ENCODE measurements at regions not wholly inside any gene's neighbourhood (a gene's known extent, or its start where the extent isn't known, plus 50 kb on each side); places are given as distances from the start of the nearest gene placed in this dataset.
"Not testable (repeated sequence)": the region's sequence is repeated elsewhere in the genome, so short reads cannot be mapped to it uniquely, and the experiment has no call there.

GRCh38 chr10:57673446-57673960 lies 594.2 kb downstream of the IPMK start:
- no peaks in the 10 kb centered on the region for H3K9me3 ChIP-seq (ENCODE audit: control insufficient read depth in 2 of 2, insufficient read depth in 1 of 2, low read depth in 1 of 2, low read length in 1 of 2)
- H3K27me3 ChIP-seq (ENCODE audit: control insufficient read depth in 1 of 2, insufficient read depth in 2 of 2, low read length in 2 of 2) = no peaks in the 10 kb centered on the region
- H3K36me3 ChIP-seq (ENCODE audit: control insufficient read depth in 2 of 2, insufficient read depth in 2 of 2, low read length in 1 of 2) = no peaks in the 10 kb centered on the region
- H3K27ac ChIP-seq (ENCODE audit: low read depth in 2 of 2, low read length in 1 of 2) = no peak overlapping the region
- no peaks in the 10 kb centered on the region for H3K4me1 ChIP-seq (ENCODE audit: control insufficient read depth in 2 of 2, insufficient read depth in 2 of 2, low read length in 1 of 2)
- WGBS, 2 donors = 62 to 65% methylated on average over 2 of the region's 2 CpGs
- no peak overlapping the region for H3K4me3 ChIP-seq (ENCODE audit: low read depth in 1 of 2, low read length in 2 of 2)

GRCh38 chr10:57664815-57665214 lies 602.9 kb downstream of the IPMK start:
- H3K4me3 ChIP-seq (ENCODE audit: low read depth in 1 of 2, low read length in 2 of 2) = no peak overlapping the region
- 62 to 69% methylated on average over 3 of the region's 3 CpGs for WGBS, 2 donors
- H3K27me3 ChIP-seq (ENCODE audit: control insufficient read depth in 1 of 2, insufficient read depth in 2 of 2, low read length in 2 of 2) = no peaks in the 10 kb centered on the region

GRCh38 chr10:57663401-57663800 lies 604.3 kb downstream of the IPMK start:
- Histone ChIP-seq H3K9me3 (ENCODE audit: control insufficient read depth in 2 of 2, insufficient read depth in 1 of 2, low read depth in 1 of 2, low read length in 1 of 2) (peaks cover 0 to 2% of the 10 kb centered on the region in 2 donors), H3K4me3 (ENCODE audit: low read depth in 1 of 2, low read length in 2 of 2) (no peak overlapping the region), H3K27ac (ENCODE audit: low read depth in 2 of 2, low read length in 1 of 2) (no peak overlapping the region), H3K4me1 (ENCODE audit: control insufficient read depth in 2 of 2, insufficient read depth in 2 of 2, low read length in 1 of 2) (no peaks in the 10 kb centered on the region), H3K27me3 (ENCODE audit: control insufficient read depth in 1 of 2, insufficient read depth in 2 of 2, low read length in 2 of 2) (no peaks in the 10 kb centered on the region), H3K36me3 (ENCODE audit: control insufficient read depth in 2 of 2, insufficient read depth in 2 of 2, low read length in 1 of 2) (no peaks in the 10 kb centered on the region)
- 60 to 68% methylated on average over 2 of the region's 2 CpGs for WGBS, 2 donors

More at GRCh38 chr10:57664815-57665214, 602.9 kb downstream of the IPMK start:
- no peaks in the 10 kb centered on the region for H3K36me3 ChIP-seq (ENCODE audit: control insufficient read depth in 2 of 2, insufficient read depth in 2 of 2, low read length in 1 of 2)
- H3K9me3 ChIP-seq (ENCODE audit: control insufficient read depth in 2 of 2, insufficient read depth in 1 of 2, low read depth in 1 of 2, low read length in 1 of 2) = peaks cover 0 to 2% of the 10 kb centered on the region in 2 donors
- H3K4me1 ChIP-seq (ENCODE audit: control insufficient read depth in 2 of 2, insufficient read depth in 2 of 2, low read length in 1 of 2) = no peaks in the 10 kb centered on the region
- no peak overlapping the region for H3K27ac ChIP-seq (ENCODE audit: low read depth in 2 of 2, low read length in 1 of 2)

GRCh38 chr10:57661206-57661605 lies 606.5 kb downstream of the IPMK start:
- no peak overlapping the region for H3K27ac ChIP-seq (ENCODE audit: low read depth in 2 of 2, low read length in 1 of 2)
- no peaks in the 10 kb centered on the region for H3K36me3 ChIP-seq (ENCODE audit: control insufficient read depth in 2 of 2, insufficient read depth in 2 of 2, low read length in 1 of 2)
- H3K9me3 ChIP-seq (ENCODE audit: control insufficient read depth in 2 of 2, insufficient read depth in 1 of 2, low read depth in 1 of 2, low read length in 1 of 2) = peaks cover 0 to 2% of the 10 kb centered on the region in 2 donors
- H3K4me3 ChIP-seq (ENCODE audit: low read depth in 1 of 2, low read length in 2 of 2) = no peak overlapping the region
- WGBS, 2 donors = 81 to 86% methylated on average over 4 of the region's 4 CpGs
- no peaks in the 10 kb centered on the region for H3K27me3 ChIP-seq (ENCODE audit: control insufficient read depth in 1 of 2, insufficient read depth in 2 of 2, low read length in 2 of 2)
- no peaks in the 10 kb centered on the region for H3K4me1 ChIP-seq (ENCODE audit: control insufficient read depth in 2 of 2, insufficient read depth in 2 of 2, low read length in 1 of 2)

GRCh38 chr10:57657164-57657765 lies 610.4 kb downstream of the IPMK start:
- Histone ChIP-seq H3K36me3 (ENCODE audit: control insufficient read depth in 2 of 2, insufficient read depth in 2 of 2, low read length in 1 of 2) (no peaks in the 10 kb centered on the region), H3K4me3 (ENCODE audit: low read depth in 1 of 2, low read length in 2 of 2) (no peak overlapping the region), H3K4me1 (ENCODE audit: control insufficient read depth in 2 of 2, insufficient read depth in 2 of 2, low read length in 1 of 2) (no peaks in the 10 kb centered on the region), H3K27me3 (ENCODE audit: control insufficient read depth in 1 of 2, insufficient read depth in 2 of 2, low read length in 2 of 2) (no peaks in the 10 kb centered on the region), H3K27ac (ENCODE audit: low read depth in 2 of 2, low read length in 1 of 2) (no peak overlapping the region), H3K9me3 (ENCODE audit: control insufficient read depth in 2 of 2, insufficient read depth in 1 of 2, low read depth in 1 of 2, low read length in 1 of 2) (peaks cover 0 to 2% of the 10 kb centered on the region in 2 donors)
- WGBS, 2 donors = 28 to 31% methylated on average over 5 of the region's 5 CpGs

- Histone ChIP-seq H3K4me1 (ENCODE audit: control insufficient read depth in 2 of 2, insufficient read depth in 2 of 2, low read length in 1 of 2) (no peaks in the 10 kb centered on the region), H3K4me3 (ENCODE audit: low read depth in 1 of 2, low read length in 2 of 2) (no peak overlapping the region), H3K36me3 (ENCODE audit: control insufficient read depth in 2 of 2, insufficient read depth in 2 of 2, low read length in 1 of 2) (no peaks in the 10 kb centered on the region), H3K9me3 (ENCODE audit: control insufficient read depth in 2 of 2, insufficient read depth in 1 of 2, low read depth in 1 of 2, low read length in 1 of 2) (no peaks in the 10 kb centered on the region), H3K27me3 (ENCODE audit: control insufficient read depth in 1 of 2, insufficient read depth in 2 of 2, low read length in 2 of 2) (no peaks in the 10 kb centered on the region), H3K27ac (ENCODE audit: low read depth in 2 of 2, low read length in 1 of 2) (no peak overlapping the region)
- 64 to 79% methylated on average over 2 of the region's 2 CpGs for WGBS, 2 donors
Observed at GRCh38 chr10:57654856-57655255, 612.8 kb downstream of the IPMK start.

GRCh38 chr10:57645108-57645507 lies 622.6 kb downstream of the IPMK start:
- WGBS, 2 donors = 84 to 86% methylated on average over 3 of the region's 3 CpGs
- not testable (repeated sequence) for H3K9me3 ChIP-seq (ENCODE audit: control insufficient read depth in 2 of 2, insufficient read depth in 1 of 2, low read depth in 1 of 2, low read length in 1 of 2); H3K36me3 ChIP-seq (ENCODE audit: control insufficient read depth in 2 of 2, insufficient read depth in 2 of 2, low read length in 1 of 2); H3K4me3 ChIP-seq (ENCODE audit: low read depth in 1 of 2, low read length in 2 of 2); H3K27me3 ChIP-seq (ENCODE audit: control insufficient read depth in 1 of 2, insufficient read depth in 2 of 2, low read length in 2 of 2); H3K27ac ChIP-seq (ENCODE audit: low read depth in 2 of 2, low read length in 1 of 2); H3K4me1 ChIP-seq (ENCODE audit: control insufficient read depth in 2 of 2, insufficient read depth in 2 of 2, low read length in 1 of 2)

- Histone ChIP-seq H3K36me3 (ENCODE audit: control insufficient read depth in 2 of 2, insufficient read depth in 2 of 2, low read length in 1 of 2) (no peaks in the 10 kb centered on the region), H3K27ac (ENCODE audit: low read depth in 2 of 2, low read length in 1 of 2) (no peak overlapping the region), H3K27me3 (ENCODE audit: control insufficient read depth in 1 of 2, insufficient read depth in 2 of 2, low read length in 2 of 2) (no peaks in the 10 kb centered on the region), H3K9me3 (ENCODE audit: control insufficient read depth in 2 of 2, insufficient read depth in 1 of 2, low read depth in 1 of 2, low read length in 1 of 2) (no peaks in the 10 kb centered on the region), H3K4me3 (ENCODE audit: low read depth in 1 of 2, low read length in 2 of 2) (no peak overlapping the region), H3K4me1 (ENCODE audit: control insufficient read depth in 2 of 2, insufficient read depth in 2 of 2, low read length in 1 of 2) (no peaks in the 10 kb centered on the region)
- WGBS, 2 donors = 83 to 85% methylated on average over 2 of the region's 2 CpGs
Observed at GRCh38 chr10:57638411-57638810, 629.3 kb downstream of the IPMK start.

GRCh38 chr10:57628592-57629284 lies 639.0 kb downstream of the IPMK start:
- Histone ChIP-seq H3K9me3 (ENCODE audit: control insufficient read depth in 2 of 2, insufficient read depth in 1 of 2, low read depth in 1 of 2, low read length in 1 of 2) (no peaks in the 10 kb centered on the region), H3K4me3 (ENCODE audit: low read depth in 1 of 2, low read length in 2 of 2) (no peak overlapping the region), H3K4me1 (ENCODE audit: control insufficient read depth in 2 of 2, insufficient read depth in 2 of 2, low read length in 1 of 2) (no peaks in the 10 kb centered on the region), H3K36me3 (ENCODE audit: control insufficient read depth in 2 of 2, insufficient read depth in 2 of 2, low read length in 1 of 2) (no peaks in the 10 kb centered on the region), H3K27ac (ENCODE audit: low read depth in 2 of 2, low read length in 1 of 2) (no peak overlapping the region), H3K27me3 (ENCODE audit: control insufficient read depth in 1 of 2, insufficient read depth in 2 of 2, low read length in 2 of 2) (no peaks in the 10 kb centered on the region)
- WGBS, 2 donors = 21% methylated on average over 3 of the region's 3 CpGs

All from esophagus (tissue), 2 donors.